ENCODE measurements at regions not wholly inside any gene's neighbourhood (a gene's known extent, or its start where the extent isn't known, plus 50 kb on each side); places are given as distances from the start of the nearest gene placed in this dataset.
"Not testable (repeated sequence)": the region's sequence is repeated elsewhere in the genome, so short reads cannot be mapped to it uniquely, and the experiment has no call there.

DNA sequence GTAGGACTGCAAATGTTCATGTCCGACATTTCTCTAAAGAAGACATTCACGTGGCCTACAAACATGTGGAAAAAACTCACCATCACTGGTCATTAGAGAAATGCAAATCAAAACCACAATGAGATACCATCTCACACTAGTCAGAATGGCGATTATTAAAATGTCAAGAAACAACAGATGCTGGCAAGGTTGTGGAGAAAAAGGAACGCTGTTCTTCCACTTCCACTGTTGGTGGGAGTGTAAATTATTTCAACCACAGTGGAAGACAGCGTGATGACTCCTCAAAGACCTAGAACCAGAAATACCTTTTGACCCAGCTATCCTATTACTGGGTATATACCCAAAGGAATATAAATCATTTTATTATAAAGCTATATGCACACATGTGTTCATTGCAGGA, 253.9 kb upstream of the UBASH3B start:
- ATAC-seq; H3K9me3 ChIP-seq; H3K27ac ChIP-seq; FAIRE-seq; H3K4me2 ChIP-seq; POLR2A ChIA-PET; H3K4me3 ChIP-seq; DNase-seq (ENCODE audit: low read depth in 1 of 2, low spot score in 1 of 2): not testable (repeated sequence)
- H3K4me1 ChIP-seq = peaks cover 19% of the 10 kb centered on the region; the same call in 2 of the 3 replicates
- 21% methylated on average over 5 of the region's 5 CpGs for WGBS (ENCODE audit: missing lambda C conversion rate)
- CTCF ChIA-PET = interaction anchor here (1.4 kb wide), 1 partner anchor 13 kb away, joined by 3 read pairs; no protein-coding TSS in a partner anchor

GRCh38 chr11:122399375-122399774, 256.1 kb upstream of the UBASH3B start:
- no peak for ATAC-seq
- no peak overlapping the region for H3K4me2 ChIP-seq
- DNase-seq (ENCODE audit: low read depth in 1 of 2, low spot score in 1 of 2) = no peak
- H3K27ac ChIP-seq = no peak overlapping the region
- FAIRE-seq = no peak
- TF ChIP-seq ZC3H11A (IDR thresholded peaks at IDR 0.05) (no peak), NFE2L2 (conservative IDR thresholded peaks at IDR 0.05; ENCODE audit: low read length) (no peak), GATA3 (IDR thresholded peaks at IDR 0.05; ENCODE audit: borderline replicate concordance) (no peak), KDM1A (IDR thresholded peaks at IDR 0.05; ENCODE audit: low read depth) (no peak), RCOR1 (IDR thresholded peaks at IDR 0.05; ENCODE audit: low read depth, low read length) (no peak), RARB (CRISPR knock-in tag; IDR thresholded peaks at IDR 0.05) (no peak), ZSCAN20 (CRISPR knock-in tag; IDR thresholded peaks at IDR 0.05) (no peak), MAFK (IDR thresholded peaks at IDR 0.05; ENCODE audit: partially characterized antibody) (no peak), BHLHE40 (IDR thresholded peaks at IDR 0.05; ENCODE audit: low read depth, low read length) (no peak), SMC3 (IDR thresholded peaks at IDR 0.05) (no peak), HES2 (IDR thresholded peaks at IDR 0.05) (no peak), KDM5A (IDR thresholded peaks at IDR 0.05) (no peak), HOXB13 (CRISPR knock-in tag; IDR thresholded peaks at IDR 0.05; ENCODE audit: low read depth) (no peak), MYC (IDR thresholded peaks at IDR 0.05; ENCODE audit: borderline replicate concordance, low read length) (no peak)
- TF ChIP-seq, protein P1, sequence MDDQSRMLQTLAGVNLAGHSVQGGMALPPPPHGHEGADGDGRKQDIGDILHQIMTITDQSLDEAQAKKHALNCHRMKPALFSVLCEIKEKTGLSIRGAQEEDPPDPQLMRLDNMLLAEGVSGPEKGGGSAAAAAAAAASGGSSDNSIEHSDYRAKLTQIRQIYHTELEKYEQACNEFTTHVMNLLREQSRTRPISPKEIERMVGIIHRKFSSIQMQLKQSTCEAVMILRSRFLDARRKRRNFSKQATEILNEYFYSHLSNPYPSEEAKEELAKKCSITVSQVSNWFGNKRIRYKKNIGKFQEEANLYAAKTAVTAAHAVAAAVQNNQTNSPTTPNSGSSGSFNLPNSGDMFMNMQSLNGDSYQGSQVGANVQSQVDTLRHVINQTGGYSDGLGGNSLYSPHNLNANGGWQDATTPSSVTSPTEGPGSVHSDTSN (IDR thresholded peaks at IDR 0.05) = no peak
- ChIA-PET CTCF (no interaction called here), POLR2A (no interaction called here)
- WGBS (ENCODE audit: missing lambda C conversion rate) = 26% methylated on average over 2 of the region's 2 CpGs
- H3K9me3 ChIP-seq = no peaks in the 10 kb centered on the region
- no peak overlapping the region for H3K4me3 ChIP-seq
- H3K4me1 ChIP-seq = peaks cover 12% of the 10 kb centered on the region; the same call in 2 of the 3 replicates

DNA sequence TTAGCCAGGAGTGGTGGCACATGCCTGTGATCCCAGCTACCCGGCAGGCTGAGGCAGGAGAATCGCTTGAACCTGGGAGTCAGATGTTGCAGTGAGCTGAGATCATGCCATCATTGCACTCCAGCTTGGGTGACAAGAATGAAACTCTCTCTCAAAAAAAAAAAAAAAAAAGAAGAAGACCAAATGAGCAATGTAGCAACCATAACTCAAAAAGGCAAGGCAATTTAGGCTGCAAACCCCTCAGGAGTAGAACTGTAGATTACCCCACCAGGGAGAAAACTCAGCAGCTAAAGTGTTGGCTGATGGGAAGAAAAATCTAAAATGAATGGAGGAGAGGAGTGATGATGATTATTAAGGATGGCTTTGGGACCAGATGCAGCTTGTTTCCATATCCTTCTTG, 256.7 kb upstream of the UBASH3B start:
- Histone ChIP-seq H3K27ac (no peak overlapping the region), H3K4me3 (no peak overlapping the region), H3K4me1 (peaks cover 12% of the 10 kb centered on the region; the same call in 2 of the 3 replicates), H3K9me3 (no peaks in the 10 kb centered on the region), H3K4me2 (no peak overlapping the region)
- CTCF ChIA-PET = no interaction called here
- POLR2A ChIA-PET = no interaction called here
- no peak for FAIRE-seq
- ATAC-seq = no peak
- no peak for DNase-seq (ENCODE audit: low read depth in 1 of 2, low spot score in 1 of 2)
- WGBS (ENCODE audit: missing lambda C conversion rate) = 62% methylated on average over 2 of the region's 2 CpGs
- TF ChIP-seq POLR2AphosphoS2 (conservative IDR thresholded peaks at IDR 0.05; ENCODE audit: low read length) (no peak), MAZ (IDR thresholded peaks at IDR 0.05; ENCODE audit: borderline replicate concordance, low read depth, low read length) (no peak), FOSL2 (IDR thresholded peaks at IDR 0.05) (no peak), FOSL2 (CRISPR knock-in tag; IDR thresholded peaks at IDR 0.05) (no peak), ZFP36 (IDR thresholded peaks at IDR 0.05; ENCODE audit: borderline replicate concordance, partially characterized antibody) (no peak), CHD2 (IDR thresholded peaks at IDR 0.05; ENCODE audit: low read length, partially characterized antibody) (no peak), KDM5A (IDR thresholded peaks at IDR 0.05) (no peak), CHD4 (IDR thresholded peaks at IDR 0.05; ENCODE audit: borderline replicate concordance) (no peak), ESRRA (IDR thresholded peaks at IDR 0.05; ENCODE audit: borderline replicate concordance, low read length) (no peak), TP53 (CRISPR knock-in tag; IDR thresholded peaks at IDR 0.05) (no peak), HOXB13 (CRISPR knock-in tag; IDR thresholded peaks at IDR 0.05; ENCODE audit: low read depth) (no peak), HEYL (CRISPR knock-in tag; IDR thresholded peaks at IDR 0.05) (no peak), CBX8 (IDR thresholded peaks at IDR 0.05) (no peak), NFE2L2 (conservative IDR thresholded peaks at IDR 0.05; ENCODE audit: low read length) (no peak)
- TF ChIP-seq, protein P2, sequence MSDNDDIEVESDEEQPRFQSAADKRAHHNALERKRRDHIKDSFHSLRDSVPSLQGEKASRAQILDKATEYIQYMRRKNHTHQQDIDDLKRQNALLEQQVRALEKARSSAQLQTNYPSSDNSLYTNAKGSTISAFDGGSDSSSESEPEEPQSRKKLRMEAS (IDR thresholded peaks at IDR 0.05) = no peak
- TF ChIP-seq, protein P3, sequence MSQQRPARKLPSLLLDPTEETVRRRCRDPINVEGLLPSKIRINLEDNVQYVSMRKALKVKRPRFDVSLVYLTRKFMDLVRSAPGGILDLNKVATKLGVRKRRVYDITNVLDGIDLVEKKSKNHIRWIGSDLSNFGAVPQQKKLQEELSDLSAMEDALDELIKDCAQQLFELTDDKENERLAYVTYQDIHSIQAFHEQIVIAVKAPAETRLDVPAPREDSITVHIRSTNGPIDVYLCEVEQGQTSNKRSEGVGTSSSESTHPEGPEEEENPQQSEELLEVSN (IDR thresholded peaks at IDR 0.05; ENCODE audit: borderline replicate concordance, low read depth) = no peak
- TF ChIP-seq, protein P4, sequence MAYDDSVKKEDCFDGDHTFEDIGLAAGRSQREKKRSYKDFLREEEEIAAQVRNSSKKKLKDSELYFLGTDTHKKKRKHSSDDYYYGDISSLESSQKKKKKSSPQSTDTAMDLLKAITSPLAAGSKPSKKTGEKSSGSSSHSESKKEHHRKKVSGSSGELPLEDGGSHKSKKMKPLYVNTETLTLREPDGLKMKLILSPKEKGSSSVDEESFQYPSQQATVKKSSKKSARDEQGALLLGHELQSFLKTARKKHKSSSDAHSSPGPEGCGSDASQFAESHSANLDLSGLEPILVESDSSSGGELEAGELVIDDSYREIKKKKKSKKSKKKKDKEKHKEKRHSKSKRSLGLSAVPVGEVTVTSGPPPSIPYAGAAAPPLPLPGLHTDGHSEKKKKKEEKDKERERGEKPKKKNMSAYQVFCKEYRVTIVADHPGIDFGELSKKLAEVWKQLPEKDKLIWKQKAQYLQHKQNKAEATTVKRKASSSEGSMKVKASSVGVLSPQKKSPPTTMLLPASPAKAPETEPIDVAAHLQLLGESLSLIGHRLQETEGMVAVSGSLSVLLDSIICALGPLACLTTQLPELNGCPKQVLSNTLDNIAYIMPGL (CRISPR knock-in tag; IDR thresholded peaks at IDR 0.05; ENCODE audit: borderline replicate concordance) = no peak
- TF ChIP-seq, protein P5, sequence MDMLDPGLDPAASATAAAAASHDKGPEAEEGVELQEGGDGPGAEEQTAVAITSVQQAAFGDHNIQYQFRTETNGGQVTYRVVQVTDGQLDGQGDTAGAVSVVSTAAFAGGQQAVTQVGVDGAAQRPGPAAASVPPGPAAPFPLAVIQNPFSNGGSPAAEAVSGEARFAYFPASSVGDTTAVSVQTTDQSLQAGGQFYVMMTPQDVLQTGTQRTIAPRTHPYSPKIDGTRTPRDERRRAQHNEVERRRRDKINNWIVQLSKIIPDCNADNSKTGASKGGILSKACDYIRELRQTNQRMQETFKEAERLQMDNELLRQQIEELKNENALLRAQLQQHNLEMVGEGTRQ (IDR thresholded peaks at IDR 0.05) = no peak

All from A549 (cell line).